Naive thymus-derived CD4-positive, alpha-beta T cell (primary cell): ENCODE measurements at regions not wholly inside any gene's neighbourhood (a gene's known extent, or its start where the extent isn't known, plus 50 kb on each side); places are given as distances from the start of the nearest gene placed in this dataset.
"Not testable (repeated sequence)": the region's sequence is repeated elsewhere in the genome, so short reads cannot be mapped to it uniquely, and the experiment has no call there.

Experiments
- ATAC-seq: fragments of 150-1000 bp; cut with Tn5 transposase; 2 replicates; pipeline ENCODE4 v1.10.0; 2021; ENCODE audit warnings: mild to moderate bottlenecking, moderate library complexity
- CTCF ChIA-PET: fragments of 350-600 bp; sonication (Branson Sonifier 250); formaldehyde crosslinking; loops from one replicate; lab custom pipeline; 2021; ENCODE audit warnings: antibody characterized with exemption; lab: Charles Lee
- POLR2A ChIA-PET: fragments of 350-600 bp; sonication (Branson Sonifier 250); formaldehyde crosslinking; loops from one replicate; lab custom pipeline; 2021; ENCODE audit warnings: antibody characterized with exemption, inconsistent platforms; lab: Charles Lee
- DNase-seq, 9 donors: peaks; one replicate each; pipeline versions ENCODE4 v3.0.0 to v3.0.0-alpha.2; 2020 to 2022; ENCODE audit warnings: mixed read lengths in 1 of 9
- H3K27ac ChIP-seq: one replicate; pipeline ENCODE4 v1.7.0; 2013; ENCODE audit warnings: mild to moderate bottlenecking, low read depth, low read length, moderate library complexity
- H3K27me3 ChIP-seq, 2 donors: one replicate each; pipeline ENCODE4 v1.7.0; 2013; ENCODE audit warnings: low read length in 2 of 2, mild to moderate bottlenecking in 2 of 2, moderate library complexity in 2 of 2; ENCODE audit not compliant: control insufficient read depth in 2 of 2, insufficient read depth in 2 of 2
- H3K36me3 ChIP-seq, 3 experiments: 1 replicate in 2 of 3; 2 replicates in 1 of 3; pipeline ENCODE4 v1.7.0; 2013; ENCODE audit warnings: low read length in 3 of 3, mild to moderate bottlenecking in 3 of 3, moderate library complexity in 1 of 3; ENCODE audit not compliant: insufficient read depth in 3 of 3, control insufficient read depth in 2 of 3
- H3K4me1 ChIP-seq, 2 donors: one replicate each; pipeline ENCODE4 v1.7.0; 2013; ENCODE audit warnings: low read length in 2 of 2, mild to moderate bottlenecking in 2 of 2, moderate library complexity in 1 of 2; ENCODE audit not compliant: control insufficient read depth in 2 of 2, insufficient read depth in 2 of 2
- H3K4me3 ChIP-seq: 2 replicates; pipeline ENCODE4 v1.7.0; 2013; ENCODE audit warnings: mild to moderate bottlenecking, low read length
- H3K9me3 ChIP-seq, 3 experiments: 1 replicate in 2 of 3; 2 replicates in 1 of 3; pipeline ENCODE4 v1.7.0; 2013; ENCODE audit warnings: low read length in 3 of 3; ENCODE audit not compliant: control insufficient read depth in 2 of 3
- H3K27ac Mint-ChIP-seq, 9 donors: one replicate each; pipeline ENCODE4 v1.8.0; 2020 to 2022; ENCODE audit warnings: mixed read lengths in 9 of 9, mild to moderate bottlenecking in 8 of 9, moderate library complexity in 5 of 9, inconsistent platforms in 2 of 9
- H3K27me3 Mint-ChIP-seq, 5 donors: one replicate each; pipeline ENCODE4 v1.8.0; 2021 to 2022; ENCODE audit warnings: mixed read lengths in 5 of 5, mild to moderate bottlenecking in 1 of 5
- H3K36me3 Mint-ChIP-seq, 5 donors: one replicate each; pipeline ENCODE4 v1.8.0; 2020 to 2022; ENCODE audit warnings: mixed read lengths in 5 of 5, mild to moderate bottlenecking in 3 of 5, inconsistent platforms in 1 of 5
- H3K4me1 Mint-ChIP-seq, 7 donors: one replicate each; pipeline ENCODE4 v1.8.0; 2020 to 2022; ENCODE audit warnings: mixed read lengths in 7 of 7, mild to moderate bottlenecking in 3 of 7, inconsistent platforms in 1 of 7
- H3K4me3 Mint-ChIP-seq, 10 donors: one replicate each; pipeline ENCODE4 v1.8.0; 2020 to 2022; ENCODE audit warnings: mild to moderate bottlenecking in 10 of 10, mixed read lengths in 10 of 10, moderate library complexity in 6 of 10, inconsistent platforms in 2 of 10
- H3K9me3 Mint-ChIP-seq, 11 donors: one replicate each; pipeline ENCODE4 v1.8.0; 2020 to 2022; ENCODE audit warnings: mixed read lengths in 11 of 11, mild to moderate bottlenecking in 4 of 11, inconsistent platforms in 1 of 11, moderate library complexity in 1 of 11
- intact Hi-C, 2 donors: fragments of 100-400 bp; cut with micrococcal nuclease; formaldehyde crosslinking; loops; one replicate each; pipeline ENCODE4 v1.15.1; 2023

DNA sequence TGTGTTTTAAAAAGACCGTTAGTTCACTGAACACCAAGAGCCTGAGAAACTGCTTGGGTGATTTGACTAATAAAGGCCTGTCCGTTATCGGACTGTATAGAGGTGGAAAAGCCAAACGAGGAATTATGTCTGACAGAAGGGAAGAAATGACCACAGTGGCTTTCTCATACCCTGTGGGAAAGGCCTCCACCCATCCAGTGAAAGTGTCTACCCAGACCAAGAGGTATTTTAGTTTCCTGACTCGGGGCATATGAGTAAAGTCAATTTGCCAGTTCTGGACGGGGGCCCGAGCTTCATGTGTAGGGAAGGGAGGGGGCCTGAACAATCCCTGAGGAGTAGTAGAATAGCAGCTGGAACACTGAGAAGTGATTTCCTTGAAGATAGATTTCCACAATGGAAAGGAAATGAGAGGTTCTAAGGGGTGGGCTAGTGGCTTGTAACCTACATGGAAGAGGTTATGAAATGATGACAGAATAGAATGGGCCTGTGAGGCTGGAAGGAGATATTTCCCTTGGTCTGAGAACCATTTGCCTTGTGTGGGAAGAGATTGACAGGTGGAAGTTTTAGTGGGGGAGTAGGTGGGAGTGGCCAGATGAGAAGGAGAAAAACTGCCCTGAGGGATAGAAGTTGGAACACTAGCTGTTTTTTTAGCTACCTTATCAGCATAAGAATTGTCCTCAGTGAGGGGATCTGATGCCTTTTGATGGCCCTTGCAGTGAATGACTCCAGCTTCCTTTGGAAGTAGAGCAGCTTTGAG lies 106.4 kb upstream of the PPM1J start:
- CTCF ChIA-PET, H3K36me3 ChIP-seq, H3K27ac ChIP-seq, H3K9me3 ChIP-seq, H3K27me3 ChIP-seq, H3K36me3 Mint-ChIP-seq, H3K4me1 ChIP-seq, POLR2A ChIA-PET, DNase-seq, H3K9me3 Mint-ChIP-seq, H3K27ac Mint-ChIP-seq, H3K4me3 Mint-ChIP-seq, ATAC-seq, H3K4me3 ChIP-seq, intact Hi-C loops, H3K4me1 Mint-ChIP-seq: not testable (repeated sequence)
- H3K27me3 Mint-ChIP-seq = peaks cover 0 to 27% (median 0%) of the 10 kb centered on the region in 5 donors

DNA sequence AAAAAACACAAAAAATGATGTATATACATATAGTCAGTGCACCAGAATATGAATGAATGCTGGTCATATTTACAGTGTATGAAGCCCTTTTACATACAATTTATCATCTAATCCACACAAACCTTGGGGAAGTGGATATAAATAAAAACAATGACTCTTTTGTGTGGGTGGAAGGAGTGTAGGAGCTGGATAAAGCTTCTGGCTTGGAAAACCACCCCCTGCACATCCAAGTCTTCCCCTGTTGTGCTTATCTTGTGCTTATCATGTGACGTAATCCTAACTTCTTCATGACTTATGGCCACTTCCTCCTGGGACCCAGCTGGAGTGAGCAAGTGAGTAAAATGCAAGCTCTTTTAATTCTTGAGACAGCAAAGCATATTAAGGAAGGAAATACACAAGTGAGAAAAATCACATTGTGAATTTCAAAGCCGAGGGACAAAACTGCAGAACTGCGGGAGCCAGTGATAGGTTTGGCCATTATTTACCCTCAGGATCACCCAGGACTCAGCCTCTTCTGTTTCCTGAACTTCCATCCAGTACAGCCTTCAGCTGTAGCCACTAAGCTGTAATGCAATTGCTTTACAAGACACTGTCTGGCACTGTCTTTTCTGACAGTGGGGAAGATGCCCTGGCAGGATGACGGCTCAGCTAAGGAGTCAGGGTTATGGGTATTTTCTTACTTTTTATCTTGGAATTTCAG lies 104.0 kb upstream of the PPM1J start:
- H3K9me3 ChIP-seq = no peaks in the 10 kb centered on the region
- no peak for DNase-seq
- H3K4me3 ChIP-seq = no peak overlapping the region
- peak; percentile 67 for ATAC-seq
- ChIA-PET CTCF (no interaction called here), POLR2A (interaction anchor here (0.5 kb wide), 1 partner anchor 139 kb away, joined by 3 read pairs; no protein-coding TSS in a partner anchor)
- no peaks in the 10 kb centered on the region for H3K4me1 ChIP-seq
- intact Hi-C loops = no loop called here
- no peak overlapping the region for H3K27ac ChIP-seq
- no peak overlapping the region for H3K4me3 Mint-ChIP-seq
- peaks cover 0 to 4% (median 0%) of the 10 kb centered on the region in 11 donors for H3K9me3 Mint-ChIP-seq
- peaks cover 0 to 3% (median 0%) of the 10 kb centered on the region in 5 donors for H3K36me3 Mint-ChIP-seq
- H3K27ac Mint-ChIP-seq = no peak overlapping the region
- peaks cover 0 to 3% (median 0%) of the 10 kb centered on the region in 7 donors for H3K4me1 Mint-ChIP-seq
- peaks cover 0 to 10% (median 0%) of the 10 kb centered on the region in 5 donors for H3K27me3 Mint-ChIP-seq
- no peaks in the 10 kb centered on the region for H3K27me3 ChIP-seq
- H3K36me3 ChIP-seq = no peaks in the 10 kb centered on the region

DNA sequence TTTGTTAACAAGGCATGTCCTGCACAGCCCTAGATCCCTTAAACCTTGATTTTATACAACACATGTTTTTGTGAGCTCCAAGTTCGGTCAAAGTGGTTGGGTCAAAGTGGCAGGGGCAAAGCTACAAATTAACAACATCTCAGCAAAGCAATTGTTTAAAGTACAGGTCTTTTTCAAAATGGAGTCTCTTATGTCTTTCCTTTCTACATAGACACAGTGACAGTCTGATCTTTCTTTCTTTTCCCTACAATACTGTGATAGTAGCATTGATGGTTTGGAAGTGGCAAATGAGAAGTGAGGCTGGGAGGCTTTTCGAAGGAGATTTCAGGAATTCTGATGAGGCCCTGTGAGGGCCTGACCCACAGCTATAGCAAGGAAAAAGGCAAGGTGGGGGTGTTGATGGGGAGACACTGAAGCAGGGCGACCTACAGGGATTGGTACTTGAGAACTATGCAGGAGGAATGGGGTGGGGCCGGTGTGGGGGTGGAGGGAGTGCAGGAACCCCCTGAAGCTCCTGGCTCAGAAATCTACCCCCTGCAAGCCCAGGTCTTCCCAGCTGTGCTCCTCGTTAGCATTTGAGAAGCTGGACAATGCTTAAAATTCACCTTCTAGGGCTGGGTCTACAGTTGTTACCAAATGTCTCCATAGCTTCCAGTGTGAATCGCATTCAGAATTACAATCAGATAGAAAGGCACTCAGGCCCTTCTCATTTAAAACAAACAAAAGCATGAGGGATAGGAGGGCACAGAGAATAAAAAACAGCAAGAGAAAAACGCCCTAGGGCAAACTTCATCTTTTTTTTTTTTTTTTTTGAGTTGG lies 102.6 kb upstream of the PPM1J start:
- no peaks in the 10 kb centered on the region for H3K9me3 ChIP-seq
- H3K4me1 Mint-ChIP-seq = peaks cover 0 to 3% (median 0%) of the 10 kb centered on the region in 7 donors
- peaks cover 0 to 6% (median 0%) of the 10 kb centered on the region in 5 donors for H3K27me3 Mint-ChIP-seq
- ATAC-seq (no peak), DNase-seq (no peak)
- ChIA-PET POLR2A (no interaction called here), CTCF (interaction anchor here (0.6 to 0.7 kb wide), 2 partner anchors 12 to 141 kb away, joined by 3 read pairs; no protein-coding TSS in a partner anchor)
- intact Hi-C loops = no loop called here
- H3K36me3 Mint-ChIP-seq = no peaks in the 10 kb centered on the region
- no peak overlapping the region for H3K4me3 ChIP-seq
- H3K27ac ChIP-seq = no peak overlapping the region
- H3K4me1 ChIP-seq = no peaks in the 10 kb centered on the region
- H3K9me3 Mint-ChIP-seq = peaks cover 0 to 2% (median 0%) of the 10 kb centered on the region in 11 donors
- no peaks in the 10 kb centered on the region for H3K27me3 ChIP-seq
- no peak overlapping the region for H3K27ac Mint-ChIP-seq
- H3K4me3 Mint-ChIP-seq = no peak overlapping the region
- no peaks in the 10 kb centered on the region for H3K36me3 ChIP-seq

DNA sequence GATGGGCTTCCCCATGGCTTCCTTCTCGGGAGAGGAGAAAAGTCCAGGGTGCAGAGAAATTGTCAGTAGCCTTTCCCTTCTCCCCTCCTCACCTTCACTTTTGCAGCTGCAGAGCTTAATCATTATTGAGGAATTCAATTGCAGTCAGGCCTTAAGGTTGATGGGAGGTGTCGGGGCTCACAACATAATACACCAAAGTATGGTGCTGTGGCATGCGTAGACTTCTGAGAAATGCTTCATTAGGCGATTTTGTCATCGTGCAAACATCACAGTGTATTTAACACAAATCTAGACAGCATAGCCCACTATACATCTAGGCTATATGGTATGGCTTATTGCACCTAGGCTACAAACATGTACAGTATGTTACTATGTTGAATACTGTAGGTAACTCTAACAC lies 100.2 kb upstream of the PPM1J start:
- Histone ChIP-seq H3K9me3 (no peaks in the 10 kb centered on the region), H3K27ac (no peak overlapping the region), H3K4me3 (no peak overlapping the region), H3K36me3 (no peaks in the 10 kb centered on the region), H3K4me1 (no peaks in the 10 kb centered on the region), H3K27me3 (no peaks in the 10 kb centered on the region)
- Mint-ChIP-seq H3K27ac (no peak overlapping the region), H3K4me1 (peaks cover 0 to 3% (median 0%) of the 10 kb centered on the region in 7 donors), H3K36me3 (no peaks in the 10 kb centered on the region), H3K9me3 (peaks cover 0 to 2% (median 0%) of the 10 kb centered on the region in 11 donors), H3K27me3 (peaks cover 0 to 11% (median 0%) of the 10 kb centered on the region in 5 donors), H3K4me3 (no peak overlapping the region)
- intact Hi-C loops = no loop called here
- POLR2A ChIA-PET = no interaction called here
- CTCF ChIA-PET = no interaction called here
- no peak for ATAC-seq
- DNase-seq = no peak

DNA sequence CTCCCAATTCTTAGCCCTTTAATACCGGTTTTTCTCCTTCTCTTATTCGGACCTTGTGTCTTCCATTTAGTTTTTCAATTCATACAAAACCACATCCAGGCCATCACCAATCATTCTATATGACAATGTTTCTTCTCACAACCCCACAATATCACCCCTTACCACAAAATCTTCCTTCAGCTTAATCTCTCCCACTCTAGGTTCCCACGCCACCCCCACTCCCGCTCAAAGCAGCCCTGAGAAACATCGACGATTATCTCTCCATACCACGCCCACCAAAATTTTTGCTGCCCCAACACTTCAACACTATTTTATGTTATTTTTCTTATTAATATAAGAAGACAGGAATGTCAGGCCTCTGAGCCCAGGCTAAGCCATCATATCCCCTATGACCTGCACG lies 99.5 kb upstream of the PPM1J start:
- intact Hi-C loops = not testable (repeated sequence)

DNA sequence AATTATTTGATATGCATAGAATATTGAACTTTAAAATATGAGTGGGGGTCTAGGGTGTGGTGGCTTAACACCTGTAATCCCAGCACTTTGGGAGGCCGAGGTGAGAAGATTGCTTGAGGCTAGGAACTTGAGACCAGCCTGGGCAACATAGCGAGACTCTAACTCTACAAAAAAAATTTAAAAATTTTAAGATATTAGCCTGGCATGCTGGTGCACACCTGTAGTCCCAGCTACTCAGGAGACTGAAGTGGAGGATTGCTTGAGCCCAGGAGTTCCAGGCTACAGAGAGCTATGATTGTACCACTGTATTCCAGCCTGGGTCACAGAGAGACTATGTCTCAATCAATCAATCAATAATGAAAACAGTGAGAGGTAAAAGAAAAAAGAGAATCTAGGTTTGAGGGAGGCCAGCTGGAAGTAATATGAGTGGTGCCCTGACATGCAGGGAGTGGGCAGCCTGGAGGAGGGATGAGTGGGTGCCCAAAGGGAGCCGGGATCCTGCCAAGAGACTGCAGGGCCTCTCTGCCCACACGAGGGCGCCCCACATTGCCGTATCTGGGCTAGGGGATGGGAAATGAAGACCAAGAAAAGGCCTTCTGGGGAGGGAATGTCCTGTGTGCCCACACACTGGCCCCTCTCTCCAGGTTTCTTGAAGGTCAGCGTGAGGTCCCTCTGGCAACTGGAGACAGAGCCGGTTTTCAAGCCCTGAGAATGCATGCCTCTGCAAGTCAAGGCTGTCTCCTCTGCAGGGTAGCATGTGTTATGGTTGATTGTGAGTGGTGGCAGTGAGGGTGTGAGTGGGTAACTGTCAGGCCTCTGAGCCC lies 93.9 kb upstream of the PPM1J start:
- Histone ChIP-seq H3K4me3 (no peak overlapping the region), H3K4me1 (no peaks in the 10 kb centered on the region), H3K9me3 (no peaks in the 10 kb centered on the region), H3K27ac (no peak overlapping the region), H3K27me3 (no peaks in the 10 kb centered on the region), H3K36me3 (no peaks in the 10 kb centered on the region)
- no peak overlapping the region for H3K4me3 Mint-ChIP-seq
- ATAC-seq (peak; percentile 87), DNase-seq (peak; percentile 19 to 71 (median 38))
- ChIA-PET CTCF (interaction anchor here (0.8 to 1.1 kb wide), 3 partner anchors 10 to 263 kb away, joined by 3 to 4 read pairs (median 3); no protein-coding TSS in a partner anchor), POLR2A (no interaction called here)
- H3K27me3 Mint-ChIP-seq = peaks cover 0 to 26% (median 0%) of the 10 kb centered on the region in 5 donors
- no peaks in the 10 kb centered on the region for H3K36me3 Mint-ChIP-seq
- intact Hi-C loops = loop anchor here (1.0 to 5.0 kb wide), 7 partner anchors 72 to 868 kb away; partner anchors contain the start of genes LRIG2 (in 2 of the 2) and SLC16A1 (in 1 of the 2)
- no peaks in the 10 kb centered on the region for H3K4me1 Mint-ChIP-seq
- H3K9me3 Mint-ChIP-seq = no peaks in the 10 kb centered on the region
- no peak overlapping the region for H3K27ac Mint-ChIP-seq

More for the DNA sequence above, 99.5 kb upstream of the PPM1J start:
- peaks cover 0 to 11% (median 0%) of the 10 kb centered on the region in 5 donors for H3K27me3 Mint-ChIP-seq
- H3K27ac Mint-ChIP-seq, H3K4me3 ChIP-seq, H3K27ac ChIP-seq, ATAC-seq, POLR2A ChIA-PET, H3K4me1 ChIP-seq, H3K9me3 ChIP-seq, H3K27me3 ChIP-seq, H3K4me3 Mint-ChIP-seq, H3K4me1 Mint-ChIP-seq, DNase-seq, H3K36me3 Mint-ChIP-seq, H3K36me3 ChIP-seq, H3K9me3 Mint-ChIP-seq, CTCF ChIA-PET: not testable (repeated sequence)
